GM08714 (cell line): ENCODE measurements at regions not wholly inside any gene's neighbourhood (a gene's known extent, or its start where the extent isn't known, plus 50 kb on each side); places are given as distances from the start of the nearest gene placed in this dataset.

ENCODE experiments used
- H3K4me3 ChIP-seq: fragments of 200-500 bp; sonication (Bioruptor generic); 2 replicates; pipeline ENCODE4 v1.5.1; 2014; ENCODE audit warnings: mild to moderate bottlenecking, low read length, inconsistent platforms
- ZNF274 ChIP-seq: IDR thresholded peaks from 2 replicates; pipeline ENCODE4 v1.6.1; 2012; ENCODE audit warnings: mild to moderate bottlenecking, low read depth, low read length

- no peak for TF ChIP-seq ZNF274
- no peak overlapping the region for H3K4me3 ChIP-seq
These were observed 520.5 kb upstream of the TMPO start for GRCh38 chr12:97994746-97995484.

GRCh38 chr12:97995559-97995958, 519.8 kb upstream of the TMPO start:
- TF ChIP-seq ZNF274: no peak
- no peak overlapping the region for H3K4me3 ChIP-seq

- TF ChIP-seq ZNF274: no peak
- no peak overlapping the region for H3K4me3 ChIP-seq
These were observed 514.0 kb upstream of the TMPO start for GRCh38 chr12:98001430-98001829.

DNA sequence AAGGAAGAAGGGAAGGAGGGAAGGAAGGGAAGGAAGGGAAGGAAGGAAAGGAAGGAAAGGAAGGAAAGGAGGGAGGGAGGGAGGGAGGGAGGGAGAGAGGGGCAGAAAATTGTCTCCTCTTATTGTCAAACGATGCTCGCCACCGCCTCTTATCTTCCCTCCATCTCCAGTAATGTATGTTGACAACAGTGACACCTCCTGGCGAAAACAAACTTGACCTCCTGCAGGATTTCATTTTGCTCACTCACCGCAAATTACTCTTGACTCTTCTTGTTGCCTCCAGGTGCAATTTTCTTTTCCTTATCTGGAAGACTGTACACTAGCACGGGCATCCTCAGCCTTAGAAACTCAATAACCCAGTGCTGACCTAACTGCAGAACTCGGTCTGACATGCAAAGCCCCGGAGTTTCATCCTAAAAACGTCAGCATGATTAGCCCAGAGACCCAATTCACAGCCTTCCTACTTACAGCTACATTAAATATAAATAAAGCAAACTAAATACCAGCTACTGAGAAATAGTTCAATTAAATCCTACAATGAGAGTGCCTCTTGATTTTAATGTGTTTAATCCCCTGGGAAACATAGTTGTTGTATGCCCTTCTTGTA, 512.4 kb upstream of the TMPO start:
- TF ChIP-seq ZNF274: no peak
- H3K4me3 ChIP-seq: no peak overlapping the region

DNA sequence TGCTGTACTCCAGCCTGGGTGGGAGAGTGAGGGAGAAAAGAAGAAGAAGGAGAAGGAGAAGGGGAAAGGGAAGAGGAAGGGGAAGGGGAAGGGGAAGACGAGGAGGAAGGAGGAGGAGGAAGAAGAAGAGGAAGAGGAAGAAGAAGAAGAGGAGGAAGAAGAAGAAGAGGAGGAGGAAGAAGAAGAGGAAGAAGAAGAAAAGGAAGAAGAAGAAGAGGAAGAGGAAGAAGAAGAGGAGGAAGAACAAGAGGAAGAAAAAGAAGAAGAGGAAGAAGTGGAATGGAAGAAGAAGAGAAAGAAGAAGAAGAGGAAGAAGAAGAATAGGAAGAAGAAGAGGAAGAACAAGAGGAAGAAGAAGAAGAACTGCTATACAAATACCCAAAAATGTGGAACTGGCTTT, 507.4 kb upstream of the TMPO start:
- H3K4me3 ChIP-seq: no peak overlapping the region
- no peak for TF ChIP-seq ZNF274

- no peak for TF ChIP-seq ZNF274
- no peak overlapping the region for H3K4me3 ChIP-seq
These were observed 501.8 kb upstream of the TMPO start for GRCh38 chr12:98013560-98013959.

DNA sequence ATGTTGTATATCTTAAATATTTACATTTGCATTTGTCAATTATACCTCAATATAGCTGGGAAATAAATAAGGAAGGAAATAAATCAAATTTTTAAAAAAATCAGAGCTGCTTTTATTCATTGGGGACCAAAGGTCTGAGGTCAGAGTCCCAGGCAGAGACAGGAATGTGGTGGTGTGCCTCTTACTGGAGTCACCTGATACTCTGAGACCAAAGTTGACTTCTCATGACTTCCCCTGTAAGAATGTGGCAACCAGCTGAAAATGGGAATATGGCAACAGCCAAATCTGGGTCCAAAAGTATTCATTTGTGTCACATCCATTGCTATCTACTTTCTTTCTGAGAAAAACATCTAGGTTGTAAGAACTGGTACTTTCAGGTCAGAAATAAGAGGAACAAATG, 496.6 kb upstream of the TMPO start:
- no peak overlapping the region for H3K4me3 ChIP-seq
- no peak for TF ChIP-seq ZNF274

DNA sequence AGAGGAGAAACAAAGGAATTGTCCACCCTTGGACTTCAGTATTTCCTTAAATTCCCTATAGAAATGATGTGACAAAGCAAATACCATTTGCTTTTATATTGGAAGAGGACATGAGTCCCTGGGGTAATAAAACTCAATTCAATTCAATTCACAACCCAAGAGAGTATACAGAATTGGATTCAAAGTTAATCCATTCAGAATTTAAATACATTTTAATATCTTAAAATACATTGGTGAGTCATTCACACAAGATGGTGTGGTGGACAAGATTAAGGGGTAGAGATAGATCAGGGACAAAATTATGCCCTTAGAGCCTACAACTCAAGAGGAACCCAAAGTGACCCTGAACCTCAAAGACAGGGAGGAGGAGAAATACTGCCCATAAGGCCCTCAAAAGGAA, 495.0 kb upstream of the TMPO start:
- H3K4me3 ChIP-seq: no peak overlapping the region
- TF ChIP-seq ZNF274: no peak

DNA sequence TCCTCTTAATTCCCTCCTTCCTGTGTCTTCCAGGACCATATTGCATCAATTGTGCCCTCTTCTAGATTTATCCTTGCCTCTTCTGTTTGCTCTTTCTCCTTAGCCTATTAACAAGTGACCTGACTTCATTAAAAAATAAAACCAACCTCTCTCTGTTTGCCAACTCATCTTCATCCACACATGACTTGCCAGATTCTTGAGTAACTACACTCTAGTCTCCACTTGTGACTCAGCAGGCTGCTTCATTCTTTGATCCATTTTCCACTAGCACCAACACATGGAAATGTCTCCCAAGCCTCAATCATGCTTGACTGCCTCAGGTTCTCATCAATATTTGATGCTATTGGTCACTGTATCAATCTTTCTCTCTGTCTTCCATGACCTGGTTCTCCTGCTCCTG, 492.4 kb upstream of the TMPO start:
- no peak for TF ChIP-seq ZNF274
- no peak overlapping the region for H3K4me3 ChIP-seq

GRCh38 chr12:98037401-98038140, 477.8 kb upstream of the TMPO start:
- no peak for TF ChIP-seq ZNF274
- no peak overlapping the region for H3K4me3 ChIP-seq

GRCh38 chr12:98042668-98043067, 472.7 kb upstream of the TMPO start:
- TF ChIP-seq ZNF274: no peak
- H3K4me3 ChIP-seq: no peak overlapping the region

DNA sequence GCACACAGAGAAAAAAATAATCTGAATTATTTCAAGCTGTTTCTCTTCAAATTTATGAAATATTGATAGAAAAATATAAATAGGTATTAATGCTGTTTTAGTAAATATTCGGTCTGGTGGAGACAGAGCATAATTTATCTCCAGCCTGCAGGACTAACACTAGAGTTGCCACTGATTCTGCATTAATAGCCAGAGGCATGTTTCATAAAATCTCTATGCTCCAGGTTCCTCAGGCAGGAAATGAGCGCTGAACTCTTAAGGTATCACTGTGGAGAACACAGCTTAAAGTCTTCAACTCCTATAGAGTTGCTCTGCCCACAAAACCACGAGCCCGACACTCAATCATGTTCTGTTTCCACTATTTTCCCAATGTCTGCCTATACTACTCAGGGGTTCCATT, 470.0 kb upstream of the TMPO start:
- TF ChIP-seq ZNF274: no peak
- H3K4me3 ChIP-seq: no peak overlapping the region

- H3K4me3 ChIP-seq: no peak overlapping the region
- no peak for TF ChIP-seq ZNF274
These were observed 467.1 kb upstream of the TMPO start for GRCh38 chr12:98048326-98048725.

DNA sequence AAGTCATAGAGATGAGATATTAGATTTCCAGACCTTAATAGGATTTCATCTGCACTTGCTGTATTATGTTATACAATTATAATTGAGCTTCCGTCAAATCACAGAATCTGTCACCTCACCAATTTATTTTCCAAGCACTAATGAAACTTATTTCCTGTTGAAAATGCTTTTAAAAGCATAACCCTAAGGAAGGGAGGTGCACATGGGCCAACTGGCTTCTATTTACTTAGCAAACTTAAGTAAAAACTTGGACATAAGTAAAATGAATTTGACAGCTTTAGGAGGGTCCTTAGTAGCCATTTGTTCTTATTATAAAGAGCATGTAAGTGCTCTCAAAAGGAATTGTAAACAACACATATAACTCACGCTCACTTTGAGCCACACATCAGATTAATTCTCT, 462.2 kb upstream of the TMPO start:
- TF ChIP-seq ZNF274: no peak
- no peak overlapping the region for H3K4me3 ChIP-seq

- TF ChIP-seq ZNF274: no peak
- no peak overlapping the region for H3K4me3 ChIP-seq
These were observed 457.7 kb upstream of the TMPO start for GRCh38 chr12:98057701-98058100.
